HT1080 (cell line): ENCODE measurements at regions not wholly inside any gene's neighbourhood (a gene's known extent, or its start where the extent isn't known, plus 50 kb on each side); places are given as distances from the start of the nearest gene placed in this dataset.

Source experiments
- DNase-seq: peaks from one replicate; pipeline ENCODE4 v3.0.0-alpha.2; 2015; ENCODE audit warnings: low read depth

DNA sequence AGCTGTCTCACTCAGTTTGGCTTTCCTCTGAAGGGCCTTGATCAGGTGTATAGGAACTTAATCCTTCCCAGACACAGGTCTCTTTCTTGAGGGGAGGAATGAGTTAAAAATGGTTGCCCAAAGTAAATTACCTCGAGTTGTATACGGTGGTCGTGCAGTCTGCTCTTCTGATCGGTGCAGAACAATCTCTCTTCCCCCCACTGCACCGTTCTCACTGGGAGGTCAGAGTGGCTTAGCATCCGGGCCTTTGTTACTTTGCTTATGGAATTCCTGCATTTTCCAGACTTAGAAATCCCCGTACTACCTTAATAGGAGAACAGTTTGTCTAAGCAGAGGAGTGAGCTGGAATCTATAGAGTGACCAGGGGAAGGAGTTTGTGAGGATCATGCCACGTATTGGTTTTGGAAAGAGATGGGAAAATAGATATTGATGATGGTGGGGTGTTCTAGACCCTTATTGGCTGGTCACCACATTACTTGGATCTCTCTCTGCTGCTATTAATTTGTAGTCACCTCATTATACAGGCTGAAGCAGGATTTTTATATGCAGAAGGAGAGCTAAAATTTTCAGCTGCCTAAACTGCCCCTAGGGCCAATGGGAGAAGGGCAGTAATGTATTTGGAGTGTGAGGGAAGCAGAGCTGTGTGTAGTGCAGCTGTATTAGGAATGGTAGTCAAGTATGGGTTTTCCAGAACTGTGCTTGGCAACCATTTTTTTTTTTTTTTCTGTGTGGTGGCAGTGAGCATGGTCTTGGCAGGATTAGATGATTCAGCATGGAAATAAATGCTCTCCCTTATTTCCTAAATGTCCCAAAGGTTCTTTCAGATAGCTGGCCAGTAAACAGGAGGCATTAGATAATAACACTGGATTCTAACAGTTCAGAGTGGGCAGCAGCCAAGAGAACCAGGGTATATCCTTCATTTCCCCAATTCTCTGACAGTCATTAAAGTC is 81.5 kb downstream of the NDUFS5 start:
- peak; percentile 38 for DNase-seq

- no peak for DNase-seq
Observed at GRCh38 chr1:39109644-39110043, 83.5 kb downstream of the NDUFS5 start.

GRCh38 chr1:39110325-39110851 is 84.2 kb downstream of the NDUFS5 start:
- DNase-seq = no peak

DNA sequence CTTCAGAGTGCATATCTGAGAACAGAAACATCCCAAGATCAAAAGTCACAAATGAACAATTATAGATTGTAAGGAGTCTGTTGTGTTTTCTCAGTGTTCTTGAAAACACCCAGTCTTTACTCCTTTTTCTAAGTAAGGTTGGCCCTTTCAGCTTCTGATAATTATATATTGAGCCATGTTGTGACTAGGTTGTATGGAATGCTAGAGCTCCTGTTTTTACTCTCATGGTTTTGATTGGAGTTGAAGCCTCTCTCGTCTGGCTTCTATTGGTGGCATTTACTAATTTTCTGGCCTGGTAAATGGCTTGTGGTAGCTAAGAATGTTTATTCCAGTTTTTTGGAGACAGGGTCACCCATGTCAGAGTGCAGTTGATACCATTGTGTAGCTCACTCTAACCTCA is 84.7 kb downstream of the NDUFS5 start:
- peak; percentile 32 for DNase-seq

DNA sequence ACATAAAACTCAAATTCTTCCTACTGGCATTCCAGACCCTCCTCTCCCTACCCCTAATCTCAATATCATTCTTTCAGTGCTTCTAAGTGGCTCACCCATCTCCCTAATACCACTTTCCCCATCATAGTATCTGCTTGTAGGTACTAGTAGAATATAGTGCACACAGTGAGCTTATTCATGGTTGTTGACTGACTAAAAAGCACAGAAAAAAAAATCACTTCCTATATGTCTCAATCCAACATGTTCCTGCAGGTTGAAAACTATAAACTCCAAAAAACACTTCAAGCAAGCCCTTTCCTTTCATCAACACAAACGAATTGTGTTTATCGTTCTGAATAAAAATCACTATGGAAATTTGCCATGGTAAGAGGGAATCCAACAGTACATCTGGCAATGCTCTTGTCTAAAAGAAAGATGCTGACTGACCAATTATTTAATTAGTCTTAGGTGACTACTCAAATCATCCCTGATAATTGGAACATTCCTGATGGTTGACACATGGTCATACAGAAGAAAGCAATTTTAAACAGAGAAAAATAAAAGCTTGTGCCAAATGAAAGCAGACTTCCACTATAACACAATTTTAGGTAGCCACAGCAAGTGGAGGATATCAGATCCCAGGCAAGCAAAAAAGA is 87.1 kb downstream of the NDUFS5 start:
- no peak for DNase-seq

- peak; percentile 70 for DNase-seq
Observed at GRCh38 chr1:39115271-39116110, 89.0 kb upstream of the MACF1 start.

DNA sequence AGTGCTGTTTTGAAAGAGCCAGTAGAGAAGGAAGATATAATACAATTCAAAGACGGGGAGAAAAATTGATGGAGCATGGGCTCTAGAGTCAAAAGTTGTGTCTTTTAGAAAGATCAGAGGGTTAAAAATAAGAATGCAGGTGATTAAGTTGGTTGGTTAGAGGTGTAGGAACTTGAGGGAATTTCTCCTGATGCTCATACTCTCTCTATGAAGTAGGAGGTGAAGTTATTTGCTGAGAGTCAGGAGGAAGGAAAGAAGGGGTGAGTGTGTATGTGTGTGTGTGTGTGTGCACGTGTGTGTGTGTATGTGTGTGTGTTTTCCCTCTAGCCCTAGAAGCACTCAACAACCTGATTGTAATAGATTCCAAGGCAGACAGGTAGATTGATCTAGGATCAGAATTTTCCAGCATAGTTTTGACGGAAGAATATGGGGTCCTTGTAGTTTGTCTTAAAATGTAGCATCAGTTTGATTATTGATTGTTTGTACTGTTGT is 88.3 kb upstream of the MACF1 start:
- DNase-seq = no peak

DNA sequence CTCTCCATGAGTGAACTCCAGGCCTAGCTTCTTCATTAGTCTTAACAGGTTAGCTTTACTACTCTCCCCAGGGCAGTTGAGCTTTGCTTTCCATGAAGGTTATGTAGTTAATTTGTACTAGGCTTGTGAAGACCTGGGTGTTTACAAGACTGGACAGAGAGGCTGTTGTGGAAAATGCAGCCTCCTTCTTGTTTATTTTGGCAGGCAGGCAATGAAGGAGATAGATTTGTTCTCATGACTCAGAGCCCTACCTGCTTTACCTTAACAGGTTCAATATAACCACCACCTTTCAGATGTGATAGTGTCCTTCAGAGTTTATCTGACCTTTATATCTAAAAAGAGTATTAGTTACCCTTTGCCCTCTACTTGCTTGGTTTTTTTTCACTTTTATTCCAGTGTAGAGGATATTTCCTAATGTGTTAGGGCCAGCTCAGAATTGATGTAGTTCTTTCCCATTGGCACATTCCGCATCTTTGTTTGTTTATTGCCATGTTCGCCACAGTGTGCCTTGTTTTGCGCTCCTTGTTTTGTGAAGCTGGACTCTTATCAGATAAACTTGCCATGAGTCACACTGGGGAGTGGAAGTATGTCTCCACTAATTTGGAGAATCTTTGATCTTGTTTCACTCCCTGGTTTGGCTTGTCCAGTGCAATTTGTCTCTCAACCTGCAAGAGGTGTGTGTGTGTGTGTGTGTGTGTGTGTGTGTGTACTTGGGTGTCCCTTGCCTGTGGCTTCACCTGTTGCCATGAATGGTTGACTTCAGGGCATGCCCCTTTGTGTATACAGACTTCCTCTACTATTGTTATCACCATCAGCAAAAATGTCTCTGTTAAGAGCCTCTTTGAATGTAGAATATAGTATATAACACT is 87.4 kb upstream of the MACF1 start:
- no peak for DNase-seq

- DNase-seq = no peak
Observed at GRCh38 chr1:39117899-39118450, 86.5 kb upstream of the MACF1 start.

DNA sequence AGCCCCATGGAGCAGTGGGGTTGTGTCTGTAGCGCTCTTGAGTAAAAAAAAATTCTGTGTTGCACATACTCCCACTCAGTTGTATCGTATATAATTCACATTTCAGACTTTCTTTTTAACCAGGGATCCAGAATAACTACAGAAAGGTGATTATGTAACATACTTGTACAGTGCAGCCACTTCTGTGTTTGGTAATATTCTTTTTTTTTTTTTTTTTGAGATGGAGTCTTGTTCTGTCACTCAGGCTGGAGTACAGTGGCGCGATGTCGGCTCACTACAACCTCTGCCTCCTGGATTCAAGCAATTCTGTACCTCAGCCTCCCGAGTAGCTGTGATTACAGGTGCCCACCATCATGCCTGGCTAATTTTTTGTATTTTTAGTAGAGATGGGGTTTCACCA is 82.4 kb upstream of the MACF1 start:
- DNase-seq = no peak

DNA sequence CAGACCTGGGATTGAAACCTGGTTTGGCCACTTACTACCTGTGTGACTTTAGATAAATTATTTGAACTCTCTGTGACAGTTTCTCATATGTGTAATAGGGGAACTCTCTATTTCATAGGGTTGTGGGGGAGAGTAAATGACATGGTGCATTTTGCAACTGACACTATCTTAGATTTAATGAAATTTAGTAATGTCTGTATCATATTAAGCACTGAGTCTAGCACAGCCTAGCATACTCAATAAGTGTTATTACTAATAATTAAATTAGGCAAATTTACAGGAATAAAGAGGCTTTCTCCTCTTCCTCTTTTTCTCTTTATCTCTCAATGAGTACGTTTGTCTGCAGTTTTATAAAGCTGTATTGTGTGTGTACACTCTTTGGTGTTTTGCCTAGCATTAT is 80.2 kb upstream of the MACF1 start:
- DNase-seq = no peak

- DNase-seq = peak; percentile 45
Observed at GRCh38 chr1:39127513-39127912, 77.0 kb upstream of the MACF1 start.

DNA sequence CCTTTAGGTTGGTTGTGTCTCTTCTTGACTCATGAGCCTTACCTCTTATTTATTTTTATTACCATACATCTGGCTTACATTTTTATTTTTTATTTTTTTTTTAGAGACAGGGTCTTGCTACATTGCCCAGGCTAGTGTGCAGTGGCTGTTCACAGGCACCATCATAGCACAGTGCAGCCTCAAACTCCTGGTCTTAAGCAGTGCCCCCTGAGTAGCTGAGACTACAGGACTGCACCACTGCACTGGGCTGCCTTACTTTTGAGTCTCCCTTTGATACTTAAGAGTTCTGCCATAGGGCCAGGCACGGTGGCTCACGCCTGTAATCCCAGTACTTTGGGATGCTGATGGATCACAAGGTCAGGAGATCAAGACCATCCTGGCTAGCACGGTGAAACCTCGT is 76.4 kb upstream of the MACF1 start:
- DNase-seq = no peak

GRCh38 chr1:39128959-39129358 is 75.5 kb upstream of the MACF1 start:
- DNase-seq = no peak

GRCh38 chr1:39129514-39129913 is 75.0 kb upstream of the MACF1 start:
- DNase-seq = peak; percentile 83

DNA sequence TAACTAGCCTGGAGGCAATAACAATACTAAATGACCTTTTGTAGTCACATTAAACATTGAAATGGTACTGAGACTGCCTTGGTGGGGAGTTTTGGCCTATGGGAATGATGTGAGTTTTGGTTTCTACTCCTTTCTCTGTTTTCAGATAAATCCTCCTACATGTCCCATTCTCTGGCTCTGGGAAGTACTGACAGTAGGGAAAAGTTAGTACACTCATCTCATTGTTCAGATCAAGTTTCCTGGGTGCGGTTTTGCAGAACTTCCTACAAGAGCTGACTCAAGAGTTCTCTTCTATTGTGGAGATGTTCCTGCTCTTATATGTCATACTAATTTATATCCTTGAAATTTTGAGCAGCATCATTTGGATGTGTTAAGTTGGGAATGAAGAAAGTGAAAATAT is 74.2 kb upstream of the MACF1 start:
- DNase-seq = peak; percentile 96

DNA sequence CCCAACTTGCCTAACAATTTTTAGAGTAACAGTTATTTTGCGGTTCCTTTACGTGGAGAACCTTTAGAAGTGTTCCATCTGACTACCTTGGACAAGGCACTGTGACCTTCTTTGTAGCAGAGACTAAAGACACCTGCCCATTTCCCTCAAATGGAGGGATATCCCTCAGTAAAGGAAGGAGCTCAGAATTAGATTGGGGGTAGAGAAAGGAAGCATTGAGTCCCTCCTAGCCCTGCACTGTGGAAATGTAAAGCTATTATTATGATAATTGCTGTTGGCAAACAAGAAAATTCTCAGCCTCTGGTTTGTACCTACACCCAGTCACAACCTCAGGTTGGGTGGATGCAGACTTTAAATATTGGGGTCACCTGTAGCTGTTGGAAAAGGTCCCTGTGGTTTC is 72.6 kb upstream of the MACF1 start:
- DNase-seq = no peak

GRCh38 chr1:39132505-39133339 is 71.8 kb upstream of the MACF1 start:
- peak; percentile 92 for DNase-seq

GRCh38 chr1:39133340-39133684 is 71.2 kb upstream of the MACF1 start:
- no peak for DNase-seq
